OCI-LY7 (cell line): ENCODE measurements at regions not wholly inside any gene's neighbourhood (a gene's known extent, or its start where the extent isn't known, plus 50 kb on each side); places are given as distances from the start of the nearest gene placed in this dataset.

Experiments
- BruUV-seq: library from RNA; stranded (reverse); fragments of 400-500 nt; replicated peaks from 2 replicates; lab custom pipeline; 2021; lab: Mats Ljungman, UMichigan
- CTCF ChIA-PET: fragments of 300-600 bp; sonication (Branson Sonifier 250); formaldehyde crosslinking; loops from one replicate; lab custom pipeline; 2022; ENCODE audit warnings: antibody characterized with exemption; ENCODE audit not compliant: unreplicated experiment; lab: Charles Lee
- POLR2A ChIA-PET: fragments of 300-600 bp; sonication (Branson Sonifier 250); formaldehyde crosslinking; loops from one replicate; lab custom pipeline; 2022; ENCODE audit warnings: antibody characterized with exemption; lab: Charles Lee
- DNase-seq: peaks from one replicate; pipeline ENCODE4 v3.0.0-alpha.2; 2015; ENCODE audit warnings: low spot score
- H2AFZ ChIP-seq: fragments of 200-600 bp; sonication (generic), shearing (Covaris generic); 2 replicates; pipeline ENCODE4 v1.6.1; 2014; ENCODE audit warnings: mild to moderate bottlenecking, antibody characterized with exemption, low read length, moderate library complexity
- H3K27ac ChIP-seq: fragments of 200-600 bp; sonication (generic); 2 replicates; pipeline ENCODE4 v1.5.1; 2014; ENCODE audit warnings: mixed run types, low read depth, mild to moderate bottlenecking, moderate library complexity, low read length, inconsistent platforms; ENCODE audit not compliant: poor library complexity, severe bottlenecking
- H3K36me3 ChIP-seq: fragments of 200-600 bp; sonication (generic); 2 replicates; pipeline ENCODE4 v1.6.1; 2014; ENCODE audit warnings: mild to moderate bottlenecking, antibody characterized with exemption, low read length, moderate library complexity, mixed read lengths; ENCODE audit not compliant: insufficient read depth
- H3K4me1 ChIP-seq: fragments of 200-600 bp; sonication (generic); 2 replicates; pipeline ENCODE4 v1.5.1; 2014; ENCODE audit warnings: mild to moderate bottlenecking, low read length; ENCODE audit not compliant: insufficient read depth, poor library complexity, severe bottlenecking
- H3K4me2 ChIP-seq: fragments of 200-600 bp; sonication (generic); 2 replicates; pipeline ENCODE4 v1.6.1; 2014; ENCODE audit warnings: mild to moderate bottlenecking, low read length
- H3K4me3 ChIP-seq: fragments of 200-600 bp; sonication (generic); 2 replicates; pipeline ENCODE4 v1.5.1; 2014; ENCODE audit warnings: mild to moderate bottlenecking, low read depth, low read length; ENCODE audit not compliant: poor library complexity, severe bottlenecking
- H3K79me2 ChIP-seq: fragments of 200-600 bp; sonication (generic); 2 replicates; pipeline ENCODE4 v1.6.1; 2016; ENCODE audit warnings: low read depth, mild to moderate bottlenecking, low read length, moderate library complexity, mixed read lengths; ENCODE audit not compliant: insufficient read depth
- H3K9me2 ChIP-seq: fragments of 200-600 bp; sonication (generic); 2 replicates; pipeline ENCODE4 v1.6.1; 2016; ENCODE audit warnings: mild to moderate bottlenecking, low read length, mixed read lengths; ENCODE audit not compliant: insufficient read depth
- H3K9me3 ChIP-seq: fragments of 200-600 bp; sonication (generic); 2 replicates; pipeline ENCODE4 v1.6.1; 2014; ENCODE audit warnings: mild to moderate bottlenecking, mixed run types, low read length, mixed read lengths
- H4K20me1 ChIP-seq: fragments of 200-600 bp; sonication (generic); 2 replicates; pipeline ENCODE4 v1.6.1; 2014; ENCODE audit warnings: mild to moderate bottlenecking, antibody characterized with exemption, low read length, moderate library complexity, mixed read lengths; ENCODE audit not compliant: insufficient read depth
- EZH2phosphoT487 ChIP-seq: fragments of 200-600 bp; sonication (generic); IDR thresholded peaks from 2 replicates; pipeline ENCODE4 v1.6.1; 2018; ENCODE audit warnings: low read depth, borderline replicate concordance, mild to moderate bottlenecking, mixed run types, antibody characterized with exemption, low read length, moderate library complexity, mixed read lengths
- intact Hi-C: fragments of 100-400 bp; cut with micrococcal nuclease; formaldehyde crosslinking; loops from one replicate; pipeline ENCODE4 v1.10.0; 2022; ENCODE audit not compliant: unreplicated experiment
- TF ChIP-seq, protein P1 (sequence below): fragments of 200-600 bp; sonication (generic); conservative IDR thresholded peaks from 2 replicates; pipeline ENCODE4 v1.5.1; 2014; ENCODE audit warnings: mild to moderate bottlenecking, antibody characterized with exemption, low read length, moderate library complexity, mixed read lengths

DNA sequence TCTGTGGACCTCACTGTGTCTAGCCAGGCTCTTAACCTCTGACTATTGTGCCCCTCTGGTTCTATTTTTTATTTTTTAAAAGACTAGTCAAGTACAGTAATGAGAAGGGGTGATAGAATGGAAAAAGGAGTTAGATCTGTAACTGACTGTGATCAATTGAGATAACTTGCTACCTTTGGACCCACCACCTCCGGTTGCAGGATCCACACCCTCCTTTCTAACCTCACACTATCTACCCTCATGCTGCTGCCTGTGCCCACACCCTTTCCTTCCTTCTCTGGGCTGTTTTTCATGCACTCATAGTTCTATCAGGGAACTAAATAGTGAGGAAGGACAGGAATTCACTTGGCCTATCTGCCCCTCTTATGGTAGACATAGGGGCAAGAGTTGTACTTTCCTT lies 172.3 kb downstream of the KATNIP start:
- H3K9me3 ChIP-seq: no peaks in the 10 kb centered on the region
- H3K9me2 ChIP-seq: no peaks in the 10 kb centered on the region
- H3K36me3 ChIP-seq: no peaks in the 10 kb centered on the region
- H3K79me2 ChIP-seq: no peaks in the 10 kb centered on the region
- intact Hi-C loops: no loop called here
- H3K4me2 ChIP-seq: no peak overlapping the region
- no TSS peak for BruUV-seq
- no peak for TF ChIP-seq EZH2phosphoT487
- TF ChIP-seq, protein P1, sequence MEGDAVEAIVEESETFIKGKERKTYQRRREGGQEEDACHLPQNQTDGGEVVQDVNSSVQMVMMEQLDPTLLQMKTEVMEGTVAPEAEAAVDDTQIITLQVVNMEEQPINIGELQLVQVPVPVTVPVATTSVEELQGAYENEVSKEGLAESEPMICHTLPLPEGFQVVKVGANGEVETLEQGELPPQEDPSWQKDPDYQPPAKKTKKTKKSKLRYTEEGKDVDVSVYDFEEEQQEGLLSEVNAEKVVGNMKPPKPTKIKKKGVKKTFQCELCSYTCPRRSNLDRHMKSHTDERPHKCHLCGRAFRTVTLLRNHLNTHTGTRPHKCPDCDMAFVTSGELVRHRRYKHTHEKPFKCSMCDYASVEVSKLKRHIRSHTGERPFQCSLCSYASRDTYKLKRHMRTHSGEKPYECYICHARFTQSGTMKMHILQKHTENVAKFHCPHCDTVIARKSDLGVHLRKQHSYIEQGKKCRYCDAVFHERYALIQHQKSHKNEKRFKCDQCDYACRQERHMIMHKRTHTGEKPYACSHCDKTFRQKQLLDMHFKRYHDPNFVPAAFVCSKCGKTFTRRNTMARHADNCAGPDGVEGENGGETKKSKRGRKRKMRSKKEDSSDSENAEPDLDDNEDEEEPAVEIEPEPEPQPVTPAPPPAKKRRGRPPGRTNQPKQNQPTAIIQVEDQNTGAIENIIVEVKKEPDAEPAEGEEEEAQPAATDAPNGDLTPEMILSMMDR: no peak
- no peaks in the 10 kb centered on the region for H3K4me1 ChIP-seq
- no peaks in the 10 kb centered on the region for H4K20me1 ChIP-seq
- POLR2A ChIA-PET: no interaction called here
- H3K27ac ChIP-seq: no peak overlapping the region
- no peak for DNase-seq
- CTCF ChIA-PET: no interaction called here
- H3K4me3 ChIP-seq: no peak overlapping the region
- H2AFZ ChIP-seq: no peak overlapping the region

DNA sequence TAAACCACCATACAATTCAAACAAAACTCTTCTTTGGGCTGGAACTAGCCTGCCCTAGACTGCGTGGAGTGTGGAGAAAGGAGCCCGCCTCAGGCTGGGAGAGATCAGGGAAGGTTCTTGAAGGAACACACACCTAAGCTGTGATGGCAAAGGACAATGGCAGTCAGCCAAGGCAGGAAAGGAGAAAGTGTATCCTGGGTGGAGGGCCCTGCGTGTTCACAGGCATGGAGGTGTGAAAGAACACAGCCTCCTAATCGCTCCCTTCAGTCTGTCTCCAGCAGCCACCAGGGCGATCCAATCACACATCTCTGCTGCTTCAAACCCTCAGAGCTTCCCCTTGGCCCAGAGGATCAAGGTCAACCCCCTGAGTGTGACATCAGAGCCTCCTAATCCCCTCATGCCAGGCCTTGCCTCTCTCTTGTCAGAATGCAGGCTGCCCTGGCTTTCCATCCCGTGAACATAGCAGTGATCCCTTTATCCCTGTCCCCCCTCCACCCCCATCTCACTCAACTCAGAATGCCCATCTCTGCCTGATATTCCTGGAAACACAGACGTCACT lies 173.0 kb downstream of the KATNIP start:
- no peak for TF ChIP-seq EZH2phosphoT487
- TF ChIP-seq, protein P1: no peak
- Histone ChIP-seq H3K9me2 (no peaks in the 10 kb centered on the region), H3K4me2 (no peak overlapping the region), H3K4me1 (no peaks in the 10 kb centered on the region), H3K79me2 (no peaks in the 10 kb centered on the region), H3K27ac (no peak overlapping the region), H4K20me1 (no peaks in the 10 kb centered on the region), H3K4me3 (no peak overlapping the region), H2AFZ (no peak overlapping the region), H3K36me3 (no peaks in the 10 kb centered on the region), H3K9me3 (no peaks in the 10 kb centered on the region)
- POLR2A ChIA-PET: interaction anchor here (1.3 kb wide), 1 partner anchor 8 kb away, joined by 5 read pairs; no protein-coding TSS in a partner anchor
- CTCF ChIA-PET: no interaction called here
- no TSS peak for BruUV-seq
- intact Hi-C loops: no loop called here
- no peak for DNase-seq

DNA sequence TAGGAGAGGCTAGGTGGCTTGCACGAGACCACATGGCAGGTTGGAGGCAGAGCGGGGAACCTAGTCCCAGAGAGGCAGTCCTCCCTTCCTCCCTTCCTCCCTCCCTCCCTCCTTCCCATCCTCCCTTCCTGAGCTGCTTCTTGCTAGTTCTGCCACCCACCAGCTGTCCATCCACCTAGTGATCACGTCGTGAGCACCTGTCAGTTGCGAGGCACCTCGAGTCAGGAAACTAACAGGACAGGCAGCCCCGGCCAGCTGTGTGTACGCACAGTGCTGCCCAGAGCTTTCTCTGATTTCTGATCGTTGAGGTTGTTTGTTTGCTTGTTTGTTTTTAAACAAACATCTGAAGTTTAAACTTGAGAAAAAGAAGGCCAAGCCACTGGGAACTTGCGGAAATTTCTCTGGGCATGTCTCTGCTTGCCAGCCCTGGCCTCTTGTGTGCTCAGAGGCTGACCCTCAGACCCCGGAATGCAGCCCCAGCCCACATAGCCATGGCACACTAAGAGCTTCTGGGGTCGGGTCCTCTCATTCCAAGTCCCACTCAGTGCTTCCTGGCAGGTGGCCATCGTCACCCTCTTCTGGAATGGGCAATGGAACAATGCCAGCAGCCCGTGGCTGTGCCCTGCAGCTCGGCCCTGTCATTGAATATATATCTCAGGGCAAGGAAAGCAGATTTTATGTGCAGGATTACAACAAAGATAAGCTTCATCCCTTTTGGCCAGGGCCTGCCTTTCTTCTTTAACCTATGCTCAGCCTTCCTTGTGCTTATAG lies 174.0 kb downstream of the KATNIP start:
- Histone ChIP-seq H4K20me1 (no peaks in the 10 kb centered on the region), H3K36me3 (no peaks in the 10 kb centered on the region), H3K9me3 (no peaks in the 10 kb centered on the region), H3K9me2 (no peaks in the 10 kb centered on the region), H2AFZ (no peak overlapping the region), H3K27ac (no peak overlapping the region), H3K79me2 (no peaks in the 10 kb centered on the region), H3K4me2 (no peak overlapping the region), H3K4me1 (no peaks in the 10 kb centered on the region), H3K4me3 (no peak overlapping the region)
- no peak for DNase-seq
- TF ChIP-seq, protein P1: no peak
- no peak for TF ChIP-seq EZH2phosphoT487
- ChIA-PET POLR2A (interaction anchor here (1.3 kb wide), 1 partner anchor 9 kb away, joined by 5 read pairs; no protein-coding TSS in a partner anchor), CTCF (no interaction called here)
- BruUV-seq: no TSS peak
- intact Hi-C loops: no loop called here
